Peyer's patch (tissue), 4 donors: ENCODE measurements at regions not wholly inside any gene's neighbourhood (a gene's known extent, or its start where the extent isn't known, plus 50 kb on each side); places are given as distances from the start of the nearest gene placed in this dataset.

Experiments
- CTCF ChIP-seq, 6 experiments: fragments of 450-650 bp in 4 of 6; fragments of 200-600 bp in 2 of 6; sonication (generic) in 1 of 6; IDR thresholded peaks; one replicate each; pipeline ENCODE4 v1.5.1; 2017 to 2019; ENCODE audit warnings: antibody characterized with exemption in 6 of 6, mild to moderate bottlenecking in 3 of 6, moderate library complexity in 1 of 6
- POLR2A ChIP-seq, 2 donors: fragments of 450-650 bp; IDR thresholded peaks; one replicate each; pipeline ENCODE4 v1.5.1; 2017; ENCODE audit warnings: antibody characterized with exemption in 2 of 2, mild to moderate bottlenecking in 2 of 2, moderate library complexity in 2 of 2

GRCh38 chr4:176896211-176896610 is 103.5 kb upstream of the VEGFC start:
- TF ChIP-seq CTCF (IDR thresholded peaks at IDR 0.05) (no peak), POLR2A (IDR thresholded peaks at IDR 0.05) (no peak)
